Liver (tissue), 8 donors: ENCODE measurements at regions not wholly inside any gene's neighbourhood (a gene's known extent, or its start where the extent isn't known, plus 50 kb on each side); places are given as distances from the start of the nearest gene placed in this dataset.

Experiments
- DNase-seq: peaks from one replicate; pipeline ENCODE4 v3.0.0-alpha.2; 2017; ENCODE audit warnings: low spot score
- H3K27ac ChIP-seq, 2 donors: one replicate each; pipeline ENCODE4 v1.7.0; 2013; ENCODE audit warnings: inconsistent platforms in 2 of 2, low read length in 2 of 2, control low read depth in 1 of 2, low read depth in 1 of 2, mild to moderate bottlenecking in 1 of 2
- H3K27me3 ChIP-seq, 4 donors: one replicate each; pipeline versions ENCODE4 v1.6.1 to v1.7.0; 2013; ENCODE audit warnings: low read length in 3 of 4, inconsistent platforms in 1 of 4, mild to moderate bottlenecking in 1 of 4, moderate library complexity in 1 of 4; ENCODE audit not compliant: control insufficient read depth in 4 of 4, insufficient read depth in 4 of 4
- H3K36me3 ChIP-seq, 4 donors: one replicate each; pipeline versions ENCODE4 v1.6.1 to v1.7.0; 2013; ENCODE audit warnings: low read length in 3 of 4, mild to moderate bottlenecking in 3 of 4, low read depth in 1 of 4, moderate library complexity in 1 of 4; ENCODE audit not compliant: control insufficient read depth in 4 of 4, insufficient read depth in 3 of 4
- H3K4me1 ChIP-seq, 4 donors: one replicate each; pipeline versions ENCODE4 v1.6.1 to v1.7.0; 2013; ENCODE audit warnings: low read length in 3 of 4, mild to moderate bottlenecking in 3 of 4, moderate library complexity in 1 of 4; ENCODE audit not compliant: control insufficient read depth in 4 of 4, insufficient read depth in 4 of 4
- H3K4me3 ChIP-seq, 3 donors: one replicate each; pipeline versions ENCODE4 v1.6.1 to v1.7.0; 2013; ENCODE audit warnings: low read length in 3 of 3, control low read depth in 1 of 3, low read depth in 1 of 3, mild to moderate bottlenecking in 1 of 3
- H3K9ac ChIP-seq, 2 donors: one replicate each; pipeline ENCODE4 v1.7.0; 2013; ENCODE audit warnings: low read length in 2 of 2, mild to moderate bottlenecking in 2 of 2, moderate library complexity in 2 of 2, control low read depth in 1 of 2, low read depth in 1 of 2
- H3K9me3 ChIP-seq, 4 donors: one replicate each; pipeline versions ENCODE4 v1.6.1 to v1.7.0; 2013; ENCODE audit warnings: low read length in 3 of 4; ENCODE audit not compliant: control insufficient read depth in 4 of 4
- EGR1 ChIP-seq, 2 donors: IDR thresholded peaks; 2 replicates each; pipeline ENCODE4 v1.6.1; 2016 to 2018; ENCODE audit warnings: antibody characterized with exemption in 2 of 2, low read depth in 2 of 2
- FOXA1 ChIP-seq: IDR thresholded peaks from 2 replicates; pipeline ENCODE4 v1.6.1; 2016; ENCODE audit warnings: antibody characterized with exemption
- FOXA2 ChIP-seq: IDR thresholded peaks from 2 replicates; pipeline ENCODE4 v1.6.1; 2016; ENCODE audit warnings: antibody characterized with exemption
- GABPA ChIP-seq, 2 donors: IDR thresholded peaks in 1 of 2; conservative IDR thresholded peaks in 1 of 2; 2 replicates each; pipeline ENCODE4 v1.6.1; 2016; ENCODE audit warnings: antibody characterized with exemption in 2 of 2, mild to moderate bottlenecking in 1 of 2, moderate library complexity in 1 of 2
- HNF4A ChIP-seq, 2 donors: conservative IDR thresholded peaks; 2 replicates each; pipeline ENCODE4 v1.6.1; 2016; ENCODE audit warnings: antibody characterized with exemption in 2 of 2, mild to moderate bottlenecking in 2 of 2
- HNF4G ChIP-seq: IDR thresholded peaks from 2 replicates; pipeline ENCODE4 v1.6.1; 2016; ENCODE audit warnings: antibody characterized with exemption
- JUND ChIP-seq, 2 donors: IDR thresholded peaks; 2 replicates each; pipeline ENCODE4 v1.6.1; 2016; ENCODE audit warnings: antibody characterized with exemption in 2 of 2
- NR2F2 ChIP-seq: IDR thresholded peaks from 2 replicates; pipeline ENCODE4 v1.6.1; 2016; ENCODE audit warnings: antibody characterized with exemption
- RAD21 ChIP-seq, 2 donors: IDR thresholded peaks; 2 replicates each; pipeline ENCODE4 v1.6.1; 2016; ENCODE audit warnings: antibody characterized with exemption in 2 of 2, mild to moderate bottlenecking in 2 of 2
- RXRA ChIP-seq, 2 donors: IDR thresholded peaks; 2 replicates each; pipeline ENCODE4 v1.6.1; 2017 to 2018; ENCODE audit warnings: antibody characterized with exemption in 2 of 2, mild to moderate bottlenecking in 1 of 2
- SP1 ChIP-seq: IDR thresholded peaks from 2 replicates; pipeline ENCODE4 v1.6.1; 2018; ENCODE audit warnings: antibody characterized with exemption, mild to moderate bottlenecking
- TAF1 ChIP-seq: conservative IDR thresholded peaks from 2 replicates; pipeline ENCODE4 v1.6.1; 2016; ENCODE audit warnings: antibody characterized with exemption, mild to moderate bottlenecking
- YY1 ChIP-seq: IDR thresholded peaks from 2 replicates; pipeline ENCODE4 v1.6.1; 2016; ENCODE audit warnings: antibody characterized with exemption, mild to moderate bottlenecking
- WGBS: extraction: QIAGEN DNeasy Blood & Tissue Kit; methylation state at CpG from one replicate; pipeline ENCODE4 v1.1.7; 2013; 5-methylcytosine and 5-hydroxymethylcytosine counted together
- TF ChIP-seq, protein P1 (sequence below): IDR thresholded peaks from 2 replicates; pipeline ENCODE4 v1.6.1; 2016; ENCODE audit warnings: antibody characterized with exemption
- TF ChIP-seq, protein P2 (sequence below): IDR thresholded peaks from 2 replicates; pipeline ENCODE4 v1.6.1; 2016; ENCODE audit warnings: antibody characterized with exemption
- TF ChIP-seq, protein P3 (sequence below): IDR thresholded peaks from 2 replicates; pipeline ENCODE4 v1.6.1; 2016; ENCODE audit warnings: antibody characterized with exemption, mild to moderate bottlenecking
- TF ChIP-seq, protein P4 (sequence below): fragments of 150-350 bp; IDR thresholded peaks from 2 replicates; pipeline ENCODE4 v1.5.1; 2017; ENCODE audit warnings: improper control_type of control experiment, low read depth, low read length; ENCODE audit not compliant: missing input control
- TF ChIP-seq, protein P5 (sequence below): IDR thresholded peaks from 2 replicates; pipeline ENCODE4 v1.6.1; 2016; ENCODE audit warnings: antibody characterized with exemption
- donor health status: healthy.
- donor health status: healthy.
- donor health status: healthy.
- donor health status: healthy.
- donor health status: healthy.

DNA sequence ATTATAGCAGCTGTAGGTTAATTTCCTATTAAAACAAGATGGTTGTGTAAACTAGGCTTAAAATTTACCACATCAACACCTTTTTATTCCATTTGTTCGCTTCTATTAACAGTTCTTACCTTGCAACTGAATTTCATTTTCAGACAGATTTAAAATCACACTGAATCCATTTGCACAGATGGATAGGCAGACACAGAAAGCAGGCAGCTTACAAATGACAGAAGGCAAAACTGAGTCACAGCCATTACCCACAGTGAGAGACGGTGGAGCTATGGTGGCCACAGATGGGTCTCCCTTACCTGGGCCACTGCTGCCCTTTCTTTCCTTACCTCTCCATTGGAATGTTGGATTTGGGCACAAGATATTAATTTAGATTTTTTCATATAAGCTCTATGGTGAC lies 1567.8 kb upstream of the SLC10A2 start:
- DNase-seq: no peak

DNA sequence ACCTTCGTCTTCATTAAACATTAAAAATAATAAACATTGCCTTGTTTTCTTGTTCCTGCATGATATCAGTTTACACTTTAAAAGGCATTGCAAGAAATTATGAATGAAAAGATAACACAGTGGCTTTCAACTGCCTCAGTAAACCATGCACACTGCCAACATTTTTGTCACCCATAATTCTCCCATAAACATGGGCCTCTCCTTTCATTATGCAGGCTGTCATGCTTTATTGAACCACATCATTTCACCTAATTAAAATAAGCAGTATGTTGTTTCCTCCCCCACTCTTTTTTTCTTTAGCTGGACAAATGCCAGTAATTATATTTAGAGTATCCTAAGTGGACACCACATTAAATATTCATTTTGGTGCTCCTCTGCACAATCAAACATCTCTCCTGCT lies 1566.5 kb upstream of the SLC10A2 start:
- H3K9ac ChIP-seq: no peak overlapping the region
- WGBS: 56% methylated on average over 1 of the region's 1 CpG
- TF ChIP-seq, protein P1, sequence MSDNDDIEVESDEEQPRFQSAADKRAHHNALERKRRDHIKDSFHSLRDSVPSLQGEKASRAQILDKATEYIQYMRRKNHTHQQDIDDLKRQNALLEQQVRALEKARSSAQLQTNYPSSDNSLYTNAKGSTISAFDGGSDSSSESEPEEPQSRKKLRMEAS: no peak
- no peak for TF ChIP-seq RXRA (IDR thresholded peaks at IDR 0.05)
- TF ChIP-seq TAF1: no peak
- no peak for TF ChIP-seq FOXA1
- TF ChIP-seq, protein P2, sequence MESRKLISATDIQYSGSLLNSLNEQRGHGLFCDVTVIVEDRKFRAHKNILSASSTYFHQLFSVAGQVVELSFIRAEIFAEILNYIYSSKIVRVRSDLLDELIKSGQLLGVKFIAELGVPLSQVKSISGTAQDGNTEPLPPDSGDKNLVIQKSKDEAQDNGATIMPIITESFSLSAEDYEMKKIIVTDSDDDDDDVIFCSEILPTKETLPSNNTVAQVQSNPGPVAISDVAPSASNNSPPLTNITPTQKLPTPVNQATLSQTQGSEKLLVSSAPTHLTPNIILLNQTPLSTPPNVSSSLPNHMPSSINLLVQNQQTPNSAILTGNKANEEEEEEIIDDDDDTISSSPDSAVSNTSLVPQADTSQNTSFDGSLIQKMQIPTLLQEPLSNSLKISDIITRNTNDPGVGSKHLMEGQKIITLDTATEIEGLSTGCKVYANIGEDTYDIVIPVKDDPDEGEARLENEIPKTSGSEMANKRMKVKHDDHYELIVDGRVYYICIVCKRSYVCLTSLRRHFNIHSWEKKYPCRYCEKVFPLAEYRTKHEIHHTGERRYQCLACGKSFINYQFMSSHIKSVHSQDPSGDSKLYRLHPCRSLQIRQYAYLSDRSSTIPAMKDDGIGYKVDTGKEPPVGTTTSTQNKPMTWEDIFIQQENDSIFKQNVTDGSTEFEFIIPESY: no peak
- TF ChIP-seq GABPA (IDR thresholded peaks at IDR 0.05 in 1 of 2, conservative IDR thresholded peaks at IDR 0.05 in 1 of 2): no peak
- no peak for TF ChIP-seq FOXA2
- no peak for TF ChIP-seq HNF4A (conservative IDR thresholded peaks at IDR 0.05)
- no peak for TF ChIP-seq NR2F2
- TF ChIP-seq SP1: no peak
- TF ChIP-seq, protein P3, sequence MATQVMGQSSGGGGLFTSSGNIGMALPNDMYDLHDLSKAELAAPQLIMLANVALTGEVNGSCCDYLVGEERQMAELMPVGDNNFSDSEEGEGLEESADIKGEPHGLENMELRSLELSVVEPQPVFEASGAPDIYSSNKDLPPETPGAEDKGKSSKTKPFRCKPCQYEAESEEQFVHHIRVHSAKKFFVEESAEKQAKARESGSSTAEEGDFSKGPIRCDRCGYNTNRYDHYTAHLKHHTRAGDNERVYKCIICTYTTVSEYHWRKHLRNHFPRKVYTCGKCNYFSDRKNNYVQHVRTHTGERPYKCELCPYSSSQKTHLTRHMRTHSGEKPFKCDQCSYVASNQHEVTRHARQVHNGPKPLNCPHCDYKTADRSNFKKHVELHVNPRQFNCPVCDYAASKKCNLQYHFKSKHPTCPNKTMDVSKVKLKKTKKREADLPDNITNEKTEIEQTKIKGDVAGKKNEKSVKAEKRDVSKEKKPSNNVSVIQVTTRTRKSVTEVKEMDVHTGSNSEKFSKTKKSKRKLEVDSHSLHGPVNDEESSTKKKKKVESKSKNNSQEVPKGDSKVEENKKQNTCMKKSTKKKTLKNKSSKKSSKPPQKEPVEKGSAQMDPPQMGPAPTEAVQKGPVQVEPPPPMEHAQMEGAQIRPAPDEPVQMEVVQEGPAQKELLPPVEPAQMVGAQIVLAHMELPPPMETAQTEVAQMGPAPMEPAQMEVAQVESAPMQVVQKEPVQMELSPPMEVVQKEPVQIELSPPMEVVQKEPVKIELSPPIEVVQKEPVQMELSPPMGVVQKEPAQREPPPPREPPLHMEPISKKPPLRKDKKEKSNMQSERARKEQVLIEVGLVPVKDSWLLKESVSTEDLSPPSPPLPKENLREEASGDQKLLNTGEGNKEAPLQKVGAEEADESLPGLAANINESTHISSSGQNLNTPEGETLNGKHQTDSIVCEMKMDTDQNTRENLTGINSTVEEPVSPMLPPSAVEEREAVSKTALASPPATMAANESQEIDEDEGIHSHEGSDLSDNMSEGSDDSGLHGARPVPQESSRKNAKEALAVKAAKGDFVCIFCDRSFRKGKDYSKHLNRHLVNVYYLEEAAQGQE: no peak
- TF ChIP-seq JUND (IDR thresholded peaks at IDR 0.05): no peak

More for the DNA sequence above, 1567.8 kb upstream of the SLC10A2 start:
- TF ChIP-seq GABPA (IDR thresholded peaks at IDR 0.05 in 1 of 2, conservative IDR thresholded peaks at IDR 0.05 in 1 of 2) (no peak), FOXA1 (no peak), RAD21 (IDR thresholded peaks at IDR 0.05) (no peak), HNF4A (conservative IDR thresholded peaks at IDR 0.05) (no peak), HNF4G (no peak), RXRA (IDR thresholded peaks at IDR 0.05) (no peak), NR2F2 (no peak), SP1 (no peak), YY1 (no peak), FOXA2 (no peak), JUND (IDR thresholded peaks at IDR 0.05) (no peak), EGR1 (IDR thresholded peaks at IDR 0.05; ENCODE audit: low read depth in 2 of 2) (no peak), TAF1 (no peak)
- TF ChIP-seq, protein P4, sequence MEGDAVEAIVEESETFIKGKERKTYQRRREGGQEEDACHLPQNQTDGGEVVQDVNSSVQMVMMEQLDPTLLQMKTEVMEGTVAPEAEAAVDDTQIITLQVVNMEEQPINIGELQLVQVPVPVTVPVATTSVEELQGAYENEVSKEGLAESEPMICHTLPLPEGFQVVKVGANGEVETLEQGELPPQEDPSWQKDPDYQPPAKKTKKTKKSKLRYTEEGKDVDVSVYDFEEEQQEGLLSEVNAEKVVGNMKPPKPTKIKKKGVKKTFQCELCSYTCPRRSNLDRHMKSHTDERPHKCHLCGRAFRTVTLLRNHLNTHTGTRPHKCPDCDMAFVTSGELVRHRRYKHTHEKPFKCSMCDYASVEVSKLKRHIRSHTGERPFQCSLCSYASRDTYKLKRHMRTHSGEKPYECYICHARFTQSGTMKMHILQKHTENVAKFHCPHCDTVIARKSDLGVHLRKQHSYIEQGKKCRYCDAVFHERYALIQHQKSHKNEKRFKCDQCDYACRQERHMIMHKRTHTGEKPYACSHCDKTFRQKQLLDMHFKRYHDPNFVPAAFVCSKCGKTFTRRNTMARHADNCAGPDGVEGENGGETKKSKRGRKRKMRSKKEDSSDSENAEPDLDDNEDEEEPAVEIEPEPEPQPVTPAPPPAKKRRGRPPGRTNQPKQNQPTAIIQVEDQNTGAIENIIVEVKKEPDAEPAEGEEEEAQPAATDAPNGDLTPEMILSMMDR: no peak
- TF ChIP-seq, protein P3: no peak
- TF ChIP-seq, protein P1: no peak
- TF ChIP-seq, protein P5, sequence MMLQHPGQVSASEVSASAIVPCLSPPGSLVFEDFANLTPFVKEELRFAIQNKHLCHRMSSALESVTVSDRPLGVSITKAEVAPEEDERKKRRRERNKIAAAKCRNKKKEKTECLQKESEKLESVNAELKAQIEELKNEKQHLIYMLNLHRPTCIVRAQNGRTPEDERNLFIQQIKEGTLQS: no peak
- H3K9me3 ChIP-seq: no peaks in the 10 kb centered on the region
- no peak overlapping the region for H3K27ac ChIP-seq
- no peaks in the 10 kb centered on the region for H3K4me1 ChIP-seq
- H3K27me3 ChIP-seq: no peaks in the 10 kb centered on the region
- WGBS: 73% methylated on average over 2 of the region's 2 CpGs
- no peak overlapping the region for H3K4me3 ChIP-seq
- H3K36me3 ChIP-seq: no peaks in the 10 kb centered on the region
- no peak overlapping the region for H3K9ac ChIP-seq

More for the DNA sequence above, 1566.5 kb upstream of the SLC10A2 start:
- H3K4me1 ChIP-seq: no peaks in the 10 kb centered on the region
- no peaks in the 10 kb centered on the region for H3K27me3 ChIP-seq
- no peak overlapping the region for H3K4me3 ChIP-seq
- H3K36me3 ChIP-seq: no peaks in the 10 kb centered on the region
- H3K27ac ChIP-seq: no peak overlapping the region
- no peak for DNase-seq
- H3K9me3 ChIP-seq: no peaks in the 10 kb centered on the region
